GM12878 (cell line): ENCODE measurements at regions not wholly inside any gene's neighbourhood (a gene's known extent, or its start where the extent isn't known, plus 50 kb on each side); places are given as distances from the start of the nearest gene placed in this dataset.

Experiments used
- ATAC-seq: fragments of 200-7000 bp; cut with Tn5 transposase; 3 replicates; pipeline ENCODE4 v1.9.1; 2020; ENCODE audit warnings: mild to moderate bottlenecking, moderate library complexity
- BruUV-seq: library from RNA; stranded (reverse); fragments of 400-500 nt; replicated peaks from 2 replicates; lab custom pipeline; 2021; lab: Mats Ljungman, UMichigan
- CTCF ChIA-PET: fragments of 300-600 bp; sonication (Branson Sonifier 250); formaldehyde crosslinking; extraction: SDS; loops from one replicate; lab custom pipeline; 2021; ENCODE audit warnings: inconsistent platforms; lab: Yijun Ruan, JAX
- POLR2A ChIA-PET: fragments of 350-600 bp; formaldehyde crosslinking; extraction: SDS; loops from one replicate; lab custom pipeline; 2021; ENCODE audit warnings: inconsistent platforms; lab: Charles Lee
- RAD21 ChIA-PET: fragments of 300-600 bp; sonication (Branson Sonifier 250); formaldehyde crosslinking; loops from one replicate; lab custom pipeline; 2023; ENCODE audit warnings: antibody characterized with exemption; ENCODE audit not compliant: unreplicated experiment; lab: Charles Lee
- SMC1A ChIA-PET: fragments of 300-600 bp; sonication (Branson Sonifier 250); formaldehyde crosslinking; loops from one replicate; lab custom pipeline; 2023; ENCODE audit not compliant: unreplicated experiment, uncharacterized antibody; lab: Charles Lee
- DNase-seq: peaks from one replicate; pipeline ENCODE4 v3.0.0-alpha.2; 2011; ENCODE audit warnings: low read depth, low spot score
- FAIRE-seq: peaks from 3 replicates; lab custom pipeline; 2011; peaks lifted over from hg19 to GRCh38; lab: Jason Lieb, UNC
- H2AFZ ChIP-seq: 2 replicates; pipeline ENCODE4 v1.6.0; 2011; ENCODE audit warnings: low read depth, low read length, control low read depth; ENCODE audit not compliant: control insufficient read depth
- H3K27ac ChIP-seq: 2 replicates; pipeline ENCODE4 v1.5.1; 2011; ENCODE audit warnings: control low read depth; ENCODE audit not compliant: control insufficient read depth, insufficient read depth
- H3K27me3 ChIP-seq, 2 experiments: replicated peaks in 1 of 2; 2 replicates each; pipeline versions ENCODE4 v1.6.0 to v1.6.1; 2011; ENCODE audit warnings: low read length in 1 of 2; ENCODE audit not compliant: control insufficient read depth in 2 of 2, insufficient read depth in 2 of 2
- H3K36me3 ChIP-seq, 2 experiments: 2 replicates each; pipeline ENCODE4 v1.5.1; 2011; ENCODE audit warnings: low read length in 1 of 2; ENCODE audit not compliant: control insufficient read depth in 2 of 2, insufficient read depth in 2 of 2
- H3K4me1 ChIP-seq: 2 replicates; pipeline ENCODE4 v1.6.1; 2011; ENCODE audit warnings: mild to moderate bottlenecking, low read length, moderate library complexity, mixed read lengths; ENCODE audit not compliant: control insufficient read depth, insufficient read depth
- H3K4me2 ChIP-seq: 2 replicates; pipeline ENCODE4 v1.6.0; 2011; ENCODE audit warnings: control low read depth; ENCODE audit not compliant: control insufficient read depth, insufficient read depth
- H3K4me3 ChIP-seq: fragments of 200-600 bp; sonication (generic); 2 replicates; pipeline ENCODE4 v1.5.1; 2016
- H3K79me2 ChIP-seq: 2 replicates; pipeline ENCODE4 v1.6.0; 2011; ENCODE audit warnings: low read length; ENCODE audit not compliant: control insufficient read depth, insufficient read depth
- H3K9ac ChIP-seq: 2 replicates; pipeline ENCODE4 v1.8.0; 2011; ENCODE audit warnings: low read length, control low read depth, mixed read lengths; ENCODE audit not compliant: control insufficient read depth, insufficient read depth
- H3K9me3 ChIP-seq: replicated peaks from 3 replicates; pipeline ENCODE4 v1.5.1; 2011; ENCODE audit warnings: mild to moderate bottlenecking, low read length; ENCODE audit not compliant: control insufficient read depth, insufficient read depth
- H4K20me1 ChIP-seq: 2 replicates; pipeline ENCODE4 v1.6.0; 2011; ENCODE audit not compliant: control insufficient read depth, insufficient read depth
- ATF3 ChIP-seq: IDR thresholded peaks from 2 replicates; pipeline ENCODE4 v1.6.1; 2011; ENCODE audit warnings: low read depth, mild to moderate bottlenecking, low read length, moderate library complexity, borderline replicate concordance; ENCODE audit errors: extremely low read depth
- BCLAF1 ChIP-seq: fragments of 450-650 bp; IDR thresholded peaks from 2 replicates; pipeline ENCODE4 v1.6.1; 2017; ENCODE audit warnings: antibody characterized with exemption, mild to moderate bottlenecking, moderate library complexity
- IKZF2 ChIP-seq, 2 experiments: fragments of 450-650 bp; IDR thresholded peaks; 2 replicates each; pipeline ENCODE4 v1.6.1; 2017; ENCODE audit warnings: mild to moderate bottlenecking in 2 of 2, moderate library complexity in 2 of 2
- LARP7 ChIP-seq: fragments of 450-650 bp; IDR thresholded peaks from 2 replicates; pipeline ENCODE4 v1.6.1; 2017; ENCODE audit warnings: mild to moderate bottlenecking
- MTA2 ChIP-seq: fragments of 450-650 bp; IDR thresholded peaks from 2 replicates; pipeline ENCODE4 v1.6.1; 2016; ENCODE audit warnings: low read depth, mild to moderate bottlenecking, moderate library complexity
- PAX8 ChIP-seq: fragments of 450-650 bp; IDR thresholded peaks from 2 replicates; pipeline ENCODE4 v1.6.1; 2017; ENCODE audit warnings: mild to moderate bottlenecking, moderate library complexity
- PKNOX1 ChIP-seq: fragments of 450-650 bp; IDR thresholded peaks from 2 replicates; pipeline ENCODE4 v1.6.1; 2016; ENCODE audit warnings: mild to moderate bottlenecking
- POLR2AphosphoS5 ChIP-seq: IDR thresholded peaks from 2 replicates; pipeline ENCODE4 v1.6.1; 2011; ENCODE audit warnings: mild to moderate bottlenecking, low read length, inconsistent platforms
- RAD51 ChIP-seq: fragments of 450-650 bp; IDR thresholded peaks from 2 replicates; pipeline ENCODE4 v1.6.1; 2016; ENCODE audit warnings: moderate library complexity, mild to moderate bottlenecking, inconsistent platforms
- SREBF2 ChIP-seq: IDR thresholded peaks from 2 replicates; pipeline ENCODE4 v1.6.1; 2012; ENCODE audit warnings: mild to moderate bottlenecking, low read length
- SRF ChIP-seq, 2 experiments: IDR thresholded peaks; 2 replicates each; pipeline ENCODE4 v1.6.1; 2011; ENCODE audit warnings: low read depth in 2 of 2, low read length in 2 of 2, mild to moderate bottlenecking in 1 of 2, moderate library complexity in 1 of 2
- SUPT20H ChIP-seq: IDR thresholded peaks from 2 replicates; pipeline ENCODE4 v1.6.1; 2011; ENCODE audit warnings: low read depth, mild to moderate bottlenecking, low read length, moderate library complexity, borderline replicate concordance; ENCODE audit not compliant: control insufficient read depth
- SUZ12 ChIP-seq: fragments of 200-600 bp; sonication (generic); IDR thresholded peaks from one replicate; pipeline ENCODE4 v1.6.1; 2018; ENCODE audit warnings: antibody characterized with exemption, mild to moderate bottlenecking; ENCODE audit not compliant: unreplicated experiment
- ZNF687 ChIP-seq: fragments of 450-650 bp; IDR thresholded peaks from 2 replicates; pipeline ENCODE4 v1.6.1; 2017; ENCODE audit warnings: mild to moderate bottlenecking, moderate library complexity
- WGBS: methylation state at CpG from one replicate; pipeline ENCODE4 v1.1.6; 2016; ENCODE audit warnings: low lambda C conversion rate; ENCODE audit not compliant: insufficient replicate concordance, insufficient coverage; ENCODE audit errors: missing lambda C conversion rate; 5-methylcytosine and 5-hydroxymethylcytosine counted together
- in situ Hi-C: fragments of 300-500 bp; cut with MboI; formaldehyde crosslinking; loops from 9 replicates; pipeline ENCODE4 v1.14.3; 2018; ENCODE audit warnings: mixed read lengths
- intact Hi-C: fragments of 100-400 bp; cut with micrococcal nuclease; formaldehyde crosslinking; loops from one replicate; pipeline ENCODE4 v1.14.2; 2022; ENCODE audit not compliant: unreplicated experiment

- no peak for TF ChIP-seq PKNOX1
- no peak for TF ChIP-seq SUZ12
- no peak for TF ChIP-seq SUPT20H
- TF ChIP-seq LARP7: no peak
Observed at GRCh38 chr12:68420225-68421010, 88.3 kb upstream of the MDM1 start (continued).

GRCh38 chr12:68422159-68422558, 90.0 kb upstream of the MDM1 start:
- ChIA-PET POLR2A (no interaction called here), CTCF (interaction anchor here (1.1 kb wide), 1 partner anchor 14 kb away, joined by 3 read pairs; no protein-coding TSS in a partner anchor), SMC1A (interaction anchor here (1.3 kb wide), 1 partner anchor 24 kb away, joined by 3 read pairs; no protein-coding TSS in a partner anchor), RAD21 (no interaction called here)
- Histone ChIP-seq H3K4me3 (no peak overlapping the region), H3K79me2 (no peaks in the 10 kb centered on the region), H3K27ac (no peak overlapping the region), H3K36me3 (no peaks in the 10 kb centered on the region; a peak in 1 of 4 replicates), H3K4me1 (no peaks in the 10 kb centered on the region), H3K27me3 (no peaks in the 10 kb centered on the region), H3K9me3 (no peaks in the 10 kb centered on the region), H3K9ac (no peak overlapping the region), H3K4me2 (no peak overlapping the region), H4K20me1 (no peaks in the 10 kb centered on the region), H2AFZ (no peak overlapping the region)
- ATAC-seq: no peak
- no peak for FAIRE-seq
- no TSS peak for BruUV-seq
- WGBS: 96% methylated on average over 3 of the region's 3 CpGs
- DNase-seq: no peak
- in situ Hi-C loops (no loop called here), intact Hi-C loops (no loop called here)
- TF ChIP-seq SREBF2 (no peak), SRF (IDR thresholded peaks at IDR 0.05; ENCODE audit: low read depth in 2 of 2, low read length in 2 of 2) (no peak), MTA2 (no peak), SUPT20H (no peak), IKZF2 (IDR thresholded peaks at IDR 0.05) (no peak), POLR2AphosphoS5 (no peak), ATF3 (no peak), PAX8 (no peak), RAD51 (no peak), ZNF687 (no peak), BCLAF1 (no peak)
